Epithelial cell of proximal tubule (primary cell): ENCODE measurements at regions not wholly inside any gene's neighbourhood (a gene's known extent, or its start where the extent isn't known, plus 50 kb on each side); places are given as distances from the start of the nearest gene placed in this dataset.

ENCODE experiments used
- DNase-seq: peaks from one replicate; pipeline ENCODE4 v3.0.0-alpha.2; 2011; ENCODE audit warnings: low read depth
- H3K4me3 ChIP-seq: 2 replicates; pipeline ENCODE4 v1.5.1; 2011; ENCODE audit warnings: low read depth, mild to moderate bottlenecking, low read length
- TF ChIP-seq, protein P1 (sequence below): conservative IDR thresholded peaks from 2 replicates; pipeline ENCODE4 v1.5.1; 2012; ENCODE audit warnings: low read depth, mild to moderate bottlenecking, low read length

DNA sequence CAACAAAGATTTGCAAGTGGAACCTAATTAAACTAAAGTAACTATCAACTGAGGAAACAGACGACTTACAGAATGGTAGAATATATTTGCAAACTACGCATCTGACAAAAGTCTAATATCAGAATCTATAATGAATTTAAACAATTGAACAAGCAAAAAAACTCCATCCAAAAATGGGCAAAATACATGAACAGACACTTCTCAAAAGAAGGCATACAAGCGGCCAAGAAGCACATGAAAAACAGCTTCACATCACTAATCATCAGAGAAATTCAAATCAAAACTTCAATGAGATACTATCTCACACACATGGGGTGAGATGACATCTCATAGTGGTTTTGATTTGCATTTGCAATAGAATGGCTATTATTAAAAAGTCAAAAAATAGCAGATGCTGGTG, 128.6 kb downstream of the POLR2M start:
- no peak overlapping the region for H3K4me3 ChIP-seq
- TF ChIP-seq, protein P1, sequence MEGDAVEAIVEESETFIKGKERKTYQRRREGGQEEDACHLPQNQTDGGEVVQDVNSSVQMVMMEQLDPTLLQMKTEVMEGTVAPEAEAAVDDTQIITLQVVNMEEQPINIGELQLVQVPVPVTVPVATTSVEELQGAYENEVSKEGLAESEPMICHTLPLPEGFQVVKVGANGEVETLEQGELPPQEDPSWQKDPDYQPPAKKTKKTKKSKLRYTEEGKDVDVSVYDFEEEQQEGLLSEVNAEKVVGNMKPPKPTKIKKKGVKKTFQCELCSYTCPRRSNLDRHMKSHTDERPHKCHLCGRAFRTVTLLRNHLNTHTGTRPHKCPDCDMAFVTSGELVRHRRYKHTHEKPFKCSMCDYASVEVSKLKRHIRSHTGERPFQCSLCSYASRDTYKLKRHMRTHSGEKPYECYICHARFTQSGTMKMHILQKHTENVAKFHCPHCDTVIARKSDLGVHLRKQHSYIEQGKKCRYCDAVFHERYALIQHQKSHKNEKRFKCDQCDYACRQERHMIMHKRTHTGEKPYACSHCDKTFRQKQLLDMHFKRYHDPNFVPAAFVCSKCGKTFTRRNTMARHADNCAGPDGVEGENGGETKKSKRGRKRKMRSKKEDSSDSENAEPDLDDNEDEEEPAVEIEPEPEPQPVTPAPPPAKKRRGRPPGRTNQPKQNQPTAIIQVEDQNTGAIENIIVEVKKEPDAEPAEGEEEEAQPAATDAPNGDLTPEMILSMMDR: no peak
- DNase-seq: no peak

- TF ChIP-seq, protein P1: no peak
- no peak for DNase-seq
- no peak overlapping the region for H3K4me3 ChIP-seq
These were observed 142.8 kb downstream of the POLR2M start for GRCh38 chr15:57849317-57849716.

GRCh38 chr15:57854531-57854930, 148.0 kb downstream of the POLR2M start:
- DNase-seq: no peak
- TF ChIP-seq, protein P1: no peak
- H3K4me3 ChIP-seq: no peak overlapping the region

GRCh38 chr15:57857871-57858270, 151.4 kb downstream of the POLR2M start:
- DNase-seq: no peak
- H3K4me3 ChIP-seq: no peak overlapping the region
- TF ChIP-seq, protein P1: no peak

DNA sequence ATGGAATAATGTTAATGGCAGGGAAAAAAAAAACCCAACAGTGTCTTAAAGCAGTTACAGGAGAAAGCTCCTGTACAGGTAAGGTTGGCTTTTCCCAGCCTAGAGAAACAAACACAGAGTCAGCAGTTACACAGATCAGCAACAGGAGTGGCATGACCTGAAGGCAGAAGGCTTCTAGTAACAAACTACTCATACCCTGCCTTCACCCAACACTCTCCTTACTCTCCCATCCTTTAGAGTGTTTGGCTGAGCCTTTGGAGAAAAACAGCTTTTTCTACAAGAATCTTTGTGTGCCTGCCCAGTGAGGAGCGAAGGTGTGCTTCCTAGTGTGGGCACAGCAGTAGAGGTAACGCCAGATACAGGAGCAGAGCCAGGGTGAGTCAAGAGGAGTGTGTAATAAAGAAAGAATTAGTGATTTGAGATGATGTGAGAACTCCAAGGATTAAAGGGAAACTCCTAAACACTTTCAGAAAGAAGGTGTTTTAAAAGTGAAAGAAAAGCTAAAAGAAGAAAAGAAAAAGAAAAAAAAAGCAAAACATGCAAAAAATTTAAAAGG, 152.7 kb downstream of the POLR2M start:
- TF ChIP-seq, protein P1: no peak
- H3K4me3 ChIP-seq: no peak overlapping the region
- DNase-seq: no peak

GRCh38 chr15:57861034-57861638, 154.6 kb downstream of the POLR2M start:
- TF ChIP-seq, protein P1: peak; percentile 78
- DNase-seq: peak; percentile 23
- no peak overlapping the region for H3K4me3 ChIP-seq

DNA sequence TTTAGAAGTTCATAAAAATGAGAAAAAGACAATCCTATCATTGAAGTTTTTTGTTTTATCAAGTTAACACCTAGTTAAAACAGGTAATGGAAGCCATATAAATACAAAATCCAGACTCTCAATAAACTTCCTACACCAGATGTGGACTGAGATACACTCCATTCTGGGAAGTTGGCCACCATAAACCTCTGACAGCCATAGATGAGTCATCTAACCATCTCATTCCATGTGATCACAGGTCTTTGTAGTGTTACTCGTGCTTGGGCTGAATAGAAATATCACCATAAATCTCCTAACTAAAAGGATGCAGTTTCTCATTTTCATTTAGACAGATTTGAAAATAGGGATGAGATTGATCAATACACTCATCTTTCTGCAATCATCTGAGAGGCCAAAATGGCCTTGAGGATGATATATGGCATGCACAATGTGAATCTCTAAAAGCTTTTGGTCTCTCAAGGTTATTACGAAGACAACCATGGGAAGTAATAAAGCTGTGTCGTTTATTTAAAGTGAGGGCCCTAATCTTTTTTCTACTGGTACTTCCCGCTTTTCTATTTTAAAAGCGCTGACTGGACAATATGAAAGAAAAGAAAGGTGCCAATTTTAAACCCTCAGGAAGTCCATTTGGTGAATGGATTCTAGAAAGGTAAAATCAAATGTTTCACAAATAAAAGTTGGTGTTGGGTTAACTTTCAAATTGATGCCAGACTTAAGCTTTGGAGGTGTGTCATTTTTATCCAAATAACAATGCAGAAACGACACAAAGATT, 155.5 kb downstream of the POLR2M start:
- TF ChIP-seq, protein P1: no peak
- H3K4me3 ChIP-seq: no peak overlapping the region
- DNase-seq: no peak
